DOHH2 (cell line): ENCODE measurements at regions not wholly inside any gene's neighbourhood (a gene's known extent, or its start where the extent isn't known, plus 50 kb on each side); places are given as distances from the start of the nearest gene placed in this dataset.

Experiments used
- H3F3A ChIP-seq: fragments of 200-600 bp; sonication (generic), shearing (Covaris generic); 2 replicates; pipeline ENCODE4 v1.6.0; 2016; ENCODE audit warnings: antibody characterized with exemption, mild to moderate bottlenecking; ENCODE audit not compliant: control insufficient read depth, insufficient read depth
- H3K27ac ChIP-seq: fragments of 200-600 bp; sonication (generic); 2 replicates; pipeline ENCODE4 v1.5.1; 2014; ENCODE audit warnings: low read depth, mild to moderate bottlenecking, low read length, moderate library complexity
- H3K27me3 ChIP-seq: fragments of 200-600 bp; sonication (generic); 2 replicates; pipeline ENCODE4 v1.6.1; 2014; ENCODE audit warnings: mild to moderate bottlenecking, low read length, mixed read lengths; ENCODE audit not compliant: control insufficient read depth
- H3K36me3 ChIP-seq: fragments of 200-600 bp; sonication (generic); 2 replicates; pipeline ENCODE4 v1.6.1; 2014; ENCODE audit warnings: mild to moderate bottlenecking, low read length, moderate library complexity, mixed read lengths; ENCODE audit not compliant: control insufficient read depth
- H3K4me1 ChIP-seq: fragments of 200-600 bp; sonication (generic); 2 replicates; pipeline ENCODE4 v1.6.1; 2014; ENCODE audit warnings: mild to moderate bottlenecking, low read length, mixed read lengths; ENCODE audit not compliant: control insufficient read depth
- H3K4me2 ChIP-seq: fragments of 200-600 bp; sonication (generic); 2 replicates; pipeline ENCODE4 v1.6.0; 2014; ENCODE audit warnings: mild to moderate bottlenecking, low read length, moderate library complexity
- H3K4me3 ChIP-seq: fragments of 200-600 bp; sonication (generic); 2 replicates; pipeline ENCODE4 v1.5.1; 2014; ENCODE audit warnings: mild to moderate bottlenecking, low read length, mixed read lengths
- H3K79me2 ChIP-seq: fragments of 200-600 bp; sonication (generic); 2 replicates; pipeline ENCODE4 v1.6.1; 2014; ENCODE audit warnings: mild to moderate bottlenecking, low read length, mixed read lengths; ENCODE audit not compliant: control insufficient read depth
- H3K9me2 ChIP-seq: fragments of 200-600 bp; sonication (generic); replicated peaks from 2 replicates; pipeline ENCODE4 v1.6.1; 2014; ENCODE audit warnings: mild to moderate bottlenecking, low read length, mixed read lengths; ENCODE audit not compliant: control insufficient read depth
- H3K9me3 ChIP-seq: fragments of 200-600 bp; sonication (generic); 2 replicates; pipeline ENCODE4 v1.6.1; 2014; ENCODE audit warnings: antibody characterized with exemption, low read length, mixed read lengths; ENCODE audit not compliant: control insufficient read depth, insufficient read depth
- H4K20me1 ChIP-seq: fragments of 200-600 bp; sonication (generic); 2 replicates; pipeline ENCODE4 v1.6.0; 2014; ENCODE audit warnings: low read depth, mild to moderate bottlenecking, antibody characterized with exemption, low read length, moderate library complexity; ENCODE audit not compliant: control insufficient read depth, insufficient read depth
- CTCF ChIP-seq: fragments of 200-600 bp; sonication (generic); IDR thresholded peaks from one replicate; pipeline ENCODE4 v1.5.1; 2014; ENCODE audit warnings: antibody characterized with exemption, mild to moderate bottlenecking, low read depth, low read length; ENCODE audit not compliant: poor library complexity, severe bottlenecking
- EZH2phosphoT487 ChIP-seq: fragments of 200-600 bp; sonication (generic); IDR thresholded peaks from 2 replicates; pipeline ENCODE4 v1.6.1; 2017; ENCODE audit warnings: borderline replicate concordance, mild to moderate bottlenecking, antibody characterized with exemption, low read length, moderate library complexity, mixed read lengths

GRCh38 chr9:78839252-78839651 is 542.3 kb downstream of the PSAT1 start:
- TF ChIP-seq EZH2phosphoT487 (no peak), CTCF (no peak)
- no peaks in the 10 kb centered on the region for H3K79me2 ChIP-seq
- no peaks in the 10 kb centered on the region for H4K20me1 ChIP-seq

GRCh38 chr9:78848061-78848460 is 551.1 kb downstream of the PSAT1 start:
- no peaks in the 10 kb centered on the region for H3K9me3 ChIP-seq

More at GRCh38 chr9:78839252-78839651, 542.3 kb downstream of the PSAT1 start:
- Histone ChIP-seq H3K27ac (no peak overlapping the region), H3K9me3 (no peaks in the 10 kb centered on the region), H3K9me2 (no peaks in the 10 kb centered on the region), H3F3A (no peaks in the 10 kb centered on the region), H3K4me1 (no peaks in the 10 kb centered on the region), H3K27me3 (no peaks in the 10 kb centered on the region), H3K36me3 (no peaks in the 10 kb centered on the region), H3K4me3 (no peak overlapping the region), H3K4me2 (no peak overlapping the region)

GRCh38 chr9:78856144-78856543 is 559.2 kb downstream of the PSAT1 start:
- no peaks in the 10 kb centered on the region for H3K36me3 ChIP-seq
- no peaks in the 10 kb centered on the region for H4K20me1 ChIP-seq
- TF ChIP-seq EZH2phosphoT487, result no peak
- no peak for TF ChIP-seq CTCF
- no peaks in the 10 kb centered on the region for H3K4me1 ChIP-seq
- H3K9me2 ChIP-seq, result no peaks in the 10 kb centered on the region
- no peaks in the 10 kb centered on the region for H3F3A ChIP-seq
- no peak overlapping the region for H3K27ac ChIP-seq
- H3K79me2 ChIP-seq, result no peaks in the 10 kb centered on the region
- H3K9me3 ChIP-seq, result no peaks in the 10 kb centered on the region
- no peaks in the 10 kb centered on the region for H3K27me3 ChIP-seq
- no peak overlapping the region for H3K4me2 ChIP-seq
- no peak overlapping the region for H3K4me3 ChIP-seq

More at GRCh38 chr9:78848061-78848460, 551.1 kb downstream of the PSAT1 start:
- Histone ChIP-seq H3K36me3 (no peaks in the 10 kb centered on the region), H3K27ac (no peak overlapping the region), H3K27me3 (no peaks in the 10 kb centered on the region), H3K79me2 (no peaks in the 10 kb centered on the region), H3F3A (no peaks in the 10 kb centered on the region), H3K4me2 (no peak overlapping the region), H3K9me2 (no peaks in the 10 kb centered on the region), H3K4me1 (no peaks in the 10 kb centered on the region), H4K20me1 (no peaks in the 10 kb centered on the region), H3K4me3 (no peak overlapping the region)
- TF ChIP-seq CTCF, result no peak
- no peak for TF ChIP-seq EZH2phosphoT487
